Liver (tissue), 3 donors: ENCODE measurements at regions not wholly inside any gene's neighbourhood (a gene's known extent, or its start where the extent isn't known, plus 50 kb on each side); places are given as distances from the start of the nearest gene placed in this dataset.

ENCODE experiments used
- CTCF ChIP-seq: fragments of 150-350 bp; IDR thresholded peaks from 2 replicates; pipeline ENCODE4 v1.5.1; 2017; ENCODE audit warnings: improper control_type of control experiment, low read depth, low read length; ENCODE audit not compliant: missing input control
- EGR1 ChIP-seq, 2 donors: IDR thresholded peaks; 2 replicates each; pipeline ENCODE4 v1.6.1; 2016 to 2018; ENCODE audit warnings: antibody characterized with exemption in 2 of 2, low read depth in 2 of 2
- MAX ChIP-seq: IDR thresholded peaks from 2 replicates; pipeline ENCODE4 v1.6.1; 2016; ENCODE audit warnings: antibody characterized with exemption
- RAD21 ChIP-seq, 2 donors: IDR thresholded peaks; 2 replicates each; pipeline ENCODE4 v1.6.1; 2016; ENCODE audit warnings: antibody characterized with exemption in 2 of 2, mild to moderate bottlenecking in 2 of 2
- YY1 ChIP-seq: IDR thresholded peaks from 2 replicates; pipeline ENCODE4 v1.6.1; 2016; ENCODE audit warnings: antibody characterized with exemption, mild to moderate bottlenecking
- donor health status: healthy.
- donor health status: healthy.

GRCh38 chr2:150051004-150051403 is 436.5 kb downstream of the RND3 start:
- TF ChIP-seq MAX (no peak), CTCF (no peak), RAD21 (IDR thresholded peaks at IDR 0.05) (no peak), EGR1 (IDR thresholded peaks at IDR 0.05; ENCODE audit: low read depth in 2 of 2) (no peak), YY1 (no peak)
